CD1c-positive myeloid dendritic cell (primary cell): ENCODE measurements at regions not wholly inside any gene's neighbourhood (a gene's known extent, or its start where the extent isn't known, plus 50 kb on each side); places are given as distances from the start of the nearest gene placed in this dataset.

Source experiments
- DNase-seq: peaks from one replicate; pipeline ENCODE4 v3.0.0-alpha.2; 2016; ENCODE audit errors: extremely low spot score

DNA sequence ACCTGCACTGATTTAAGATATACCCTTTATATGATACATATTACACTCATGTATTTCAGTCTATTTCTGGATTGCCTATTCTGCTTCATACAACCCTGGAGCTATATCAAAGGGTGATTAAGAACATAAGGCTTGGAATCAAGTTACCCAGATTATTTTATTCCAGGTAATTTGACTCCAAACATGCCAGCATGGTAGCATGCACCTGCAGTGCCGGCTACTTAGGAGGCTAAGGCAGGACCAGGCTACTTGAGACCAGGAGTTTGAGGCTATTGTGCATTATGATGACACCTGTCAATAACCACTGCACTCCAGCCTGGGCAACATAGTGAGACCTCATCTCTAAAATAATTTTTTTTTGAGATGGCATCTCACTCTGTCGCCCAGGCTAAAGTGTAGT is 50.4 kb upstream of the NEO1 start:
- no peak for DNase-seq

- DNase-seq = no peak
Observed at GRCh38 chr15:73000293-73000692, 52.0 kb upstream of the NEO1 start.

GRCh38 chr15:72999586-72999985 is 52.7 kb upstream of the NEO1 start:
- no peak for DNase-seq

DNA sequence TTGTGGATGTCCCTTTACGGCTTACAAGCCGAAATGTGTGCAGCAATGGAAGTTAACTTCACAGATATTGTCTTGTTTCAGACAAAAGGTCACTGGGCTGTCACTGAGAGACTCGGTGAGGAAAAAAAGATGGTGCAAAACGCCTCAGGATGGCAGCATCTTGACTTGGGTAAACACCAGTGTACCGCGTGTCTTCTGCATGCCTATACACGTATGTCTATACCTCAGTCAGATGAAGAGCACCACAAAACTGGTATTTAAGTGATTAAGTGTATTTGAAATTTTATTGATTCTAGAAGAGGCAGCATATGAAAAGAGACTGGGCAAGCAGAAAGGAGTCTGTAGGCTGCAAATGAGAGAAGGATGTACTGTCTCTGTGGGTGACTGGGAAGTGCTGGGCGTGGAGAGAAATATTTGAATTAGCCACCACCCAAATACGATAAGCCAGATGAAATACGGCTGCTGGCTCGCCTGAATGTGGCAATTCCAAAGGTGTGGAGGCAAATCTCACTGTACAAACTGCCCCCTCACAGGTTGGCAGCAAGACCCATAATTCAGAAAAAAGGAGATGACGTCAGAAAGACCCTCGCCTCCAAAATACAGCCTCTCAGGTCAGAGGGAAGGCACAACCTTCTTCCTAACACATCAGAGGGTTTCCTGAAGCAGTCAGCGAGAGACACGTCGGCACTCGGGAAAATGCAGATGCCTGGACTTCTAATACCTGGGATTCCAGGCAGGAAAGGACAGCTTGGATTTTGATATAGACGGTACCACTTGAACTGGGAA is 53.4 kb upstream of the NEO1 start:
- DNase-seq = no peak

GRCh38 chr15:72998226-72998625 is 54.0 kb upstream of the NEO1 start:
- no peak for DNase-seq

DNA sequence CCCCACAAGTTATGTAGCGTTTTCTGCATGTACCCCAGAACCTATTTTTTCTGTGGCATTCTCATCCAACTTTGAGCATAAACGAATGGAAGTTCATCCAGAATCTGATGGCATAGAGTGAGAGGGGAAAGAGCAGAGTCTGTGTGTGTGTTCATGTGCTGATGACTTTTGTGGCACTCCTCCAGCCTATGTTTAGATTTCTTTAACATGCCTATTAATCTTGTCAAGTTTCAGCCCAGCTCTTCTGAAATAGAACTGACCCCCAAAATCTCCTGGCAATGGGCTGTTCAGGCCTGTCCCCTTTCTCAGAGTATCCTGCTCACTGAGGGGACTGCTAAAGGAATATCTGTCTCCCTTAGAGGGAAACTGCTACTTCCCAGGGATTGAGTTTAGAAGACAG is 56.4 kb upstream of the NEO1 start:
- DNase-seq = no peak

DNA sequence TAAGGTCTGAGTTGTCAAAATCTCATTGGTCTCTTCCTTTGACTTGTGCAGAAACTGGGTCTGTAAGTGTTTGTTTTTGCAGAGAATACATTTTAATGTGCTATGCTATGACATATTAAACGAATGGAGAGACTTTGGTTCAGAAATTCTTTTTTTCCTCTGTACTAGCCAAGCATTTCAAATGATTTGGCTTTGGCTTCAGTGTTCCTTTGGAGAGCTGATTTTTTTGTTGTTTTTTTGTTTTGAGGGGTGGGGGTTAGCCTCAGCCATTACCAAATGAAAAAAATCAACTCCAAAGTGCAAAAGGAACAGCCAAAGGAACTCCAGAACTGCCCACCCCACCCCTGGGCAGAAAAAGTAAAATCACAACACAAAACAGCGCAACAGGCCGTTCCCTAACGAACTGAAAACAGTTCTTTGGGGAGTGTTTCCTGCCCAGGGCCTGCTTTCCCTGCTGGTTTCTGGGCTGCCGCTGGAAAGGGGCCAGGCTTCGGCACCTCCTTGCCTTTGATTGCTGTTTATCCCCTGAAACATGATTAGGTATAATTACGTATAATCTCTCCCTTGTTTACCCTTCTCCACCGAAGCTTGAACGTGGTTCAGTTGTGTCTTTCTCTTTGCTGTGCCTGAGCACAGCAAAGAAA is 57.6 kb upstream of the NEO1 start:
- no peak for DNase-seq

- DNase-seq = no peak
Observed at GRCh38 chr15:72992841-72993252, 59.4 kb upstream of the NEO1 start.

DNA sequence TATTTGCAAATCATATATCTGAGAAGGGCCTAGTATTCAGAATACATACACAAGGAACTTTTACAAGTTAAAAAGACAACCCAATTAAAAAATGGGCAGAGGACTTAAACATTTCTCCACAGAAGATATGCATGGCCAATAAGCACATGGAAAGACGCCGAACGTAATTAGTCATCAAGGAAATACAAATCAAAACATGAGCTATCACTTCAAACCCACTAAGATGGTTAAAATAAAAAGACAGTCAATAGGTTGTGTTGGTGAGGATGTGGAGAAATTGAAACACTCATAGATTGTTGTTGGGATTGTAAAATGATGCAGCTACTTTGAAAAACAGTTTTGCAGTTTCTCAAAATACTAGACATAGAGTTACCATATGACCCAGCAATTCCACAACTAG is 61.2 kb upstream of the NEO1 start:
- no peak for DNase-seq

GRCh38 chr15:72983801-72984545 is 68.3 kb upstream of the NEO1 start:
- DNase-seq = no peak

DNA sequence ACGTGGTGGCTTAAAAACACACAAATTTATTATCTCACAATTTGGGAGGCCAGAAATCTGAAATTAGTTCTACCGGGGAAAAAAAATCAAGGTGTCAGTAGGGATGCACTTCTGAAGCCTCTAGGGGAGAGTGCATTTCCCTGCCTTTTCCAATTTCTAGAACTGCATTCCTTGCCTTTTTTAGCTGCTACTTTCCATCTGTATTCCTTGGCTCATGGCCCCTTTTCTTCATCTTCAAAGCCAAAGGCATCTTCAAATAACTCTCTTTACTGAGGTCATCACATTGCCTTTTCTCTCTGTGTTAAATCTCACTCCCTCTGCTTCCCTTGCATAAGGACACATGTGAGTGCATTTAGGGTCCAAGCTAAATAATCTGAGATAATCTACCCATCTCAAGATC is 69.5 kb upstream of the NEO1 start:
- no peak for DNase-seq

DNA sequence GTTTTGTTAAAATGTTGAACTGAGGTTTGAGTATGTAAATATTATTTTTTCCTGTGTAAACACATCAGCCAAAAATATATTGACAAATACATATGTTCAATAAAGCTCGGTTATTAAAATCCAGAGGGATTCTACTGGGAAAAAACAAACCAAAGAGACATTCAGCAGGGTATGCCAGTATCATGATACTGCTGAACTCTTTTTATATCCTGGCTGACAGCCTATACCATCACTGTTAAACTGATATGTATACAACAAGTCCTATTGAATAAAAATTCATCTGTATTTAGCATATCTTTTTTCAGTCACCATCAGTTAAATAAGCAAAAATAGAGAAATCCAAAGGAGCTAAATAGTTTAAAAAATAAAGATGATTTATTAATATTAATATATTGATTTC is 71.6 kb upstream of the NEO1 start:
- DNase-seq = no peak

DNA sequence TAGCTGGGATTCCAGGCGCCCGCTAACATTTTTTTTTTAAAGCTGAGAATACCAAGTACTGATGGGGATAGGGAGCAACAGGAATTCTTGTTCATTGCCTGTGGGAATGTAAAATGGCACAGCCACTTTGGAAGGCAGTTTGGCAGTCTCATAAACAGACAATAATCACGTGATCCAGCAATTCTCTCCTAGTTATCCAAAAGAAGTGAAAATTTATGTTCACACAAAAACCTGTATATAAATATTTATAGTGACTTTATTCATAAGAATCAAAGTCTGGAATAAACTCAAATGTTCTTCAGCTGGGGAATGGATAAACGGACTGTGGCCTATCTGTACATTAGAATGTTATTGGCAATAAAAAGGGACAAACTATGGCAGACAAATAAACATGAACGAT is 72.5 kb upstream of the NEO1 start:
- no peak for DNase-seq

DNA sequence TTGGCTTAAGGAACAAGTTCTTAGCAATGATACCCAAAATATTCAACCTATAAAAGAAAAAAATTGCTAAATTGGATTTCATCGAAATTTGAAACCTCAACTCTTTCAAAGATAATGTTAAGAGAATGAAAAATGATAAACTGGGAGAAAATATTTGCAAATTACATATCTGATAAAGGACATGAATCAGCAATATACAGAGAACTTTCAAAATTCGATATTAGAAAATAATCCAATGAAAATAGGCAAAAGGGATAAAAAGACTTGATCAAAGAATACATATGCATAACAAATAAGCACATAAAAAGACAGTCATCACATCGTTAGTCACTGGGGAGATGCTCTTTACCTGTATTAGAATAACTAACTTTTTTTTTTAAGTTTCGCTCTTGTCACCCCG is 73.0 kb upstream of the NEO1 start:
- no peak for DNase-seq

GRCh38 chr15:72978223-72978622 is 74.0 kb upstream of the NEO1 start:
- DNase-seq = no peak

DNA sequence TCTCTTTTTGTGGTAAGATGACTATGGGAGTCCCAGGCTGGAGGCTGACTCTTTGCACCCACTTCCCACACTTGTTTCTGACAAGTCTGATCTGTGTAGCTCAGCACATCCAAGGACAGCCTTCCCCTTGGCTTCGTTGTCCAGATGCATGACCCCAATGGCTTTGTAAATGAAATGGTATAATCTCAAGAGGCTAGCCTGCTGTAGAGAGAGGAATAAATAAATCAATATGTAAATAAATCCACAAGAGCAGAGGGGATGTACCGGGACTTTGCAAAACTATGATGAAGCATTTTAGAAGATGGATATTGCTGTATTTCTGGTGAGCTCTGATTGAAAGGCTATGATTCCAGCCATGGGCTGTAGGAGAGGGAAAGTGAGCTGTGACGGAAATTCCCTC is 79.9 kb upstream of the NEO1 start:
- no peak for DNase-seq

DNA sequence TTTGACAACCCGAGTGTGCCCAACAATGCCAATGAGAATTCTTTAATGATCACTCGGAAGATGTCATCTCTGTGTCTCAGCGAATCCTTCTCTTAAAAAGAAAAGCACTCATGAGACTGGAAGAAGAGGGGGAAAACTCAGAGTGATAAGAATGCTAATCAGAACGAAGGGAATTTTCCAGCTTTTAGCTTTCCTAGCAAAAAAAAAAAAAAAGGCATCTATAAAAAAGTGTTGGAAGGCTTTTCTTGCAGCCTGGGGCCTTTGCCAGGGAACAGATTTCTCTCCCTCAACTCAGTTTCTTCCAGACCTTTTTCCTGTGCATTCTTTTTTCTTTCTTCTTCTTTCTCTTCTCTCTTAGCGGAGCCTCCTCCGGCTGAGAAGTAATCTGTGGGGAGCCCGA is 80.5 kb upstream of the NEO1 start:
- no peak for DNase-seq

DNA sequence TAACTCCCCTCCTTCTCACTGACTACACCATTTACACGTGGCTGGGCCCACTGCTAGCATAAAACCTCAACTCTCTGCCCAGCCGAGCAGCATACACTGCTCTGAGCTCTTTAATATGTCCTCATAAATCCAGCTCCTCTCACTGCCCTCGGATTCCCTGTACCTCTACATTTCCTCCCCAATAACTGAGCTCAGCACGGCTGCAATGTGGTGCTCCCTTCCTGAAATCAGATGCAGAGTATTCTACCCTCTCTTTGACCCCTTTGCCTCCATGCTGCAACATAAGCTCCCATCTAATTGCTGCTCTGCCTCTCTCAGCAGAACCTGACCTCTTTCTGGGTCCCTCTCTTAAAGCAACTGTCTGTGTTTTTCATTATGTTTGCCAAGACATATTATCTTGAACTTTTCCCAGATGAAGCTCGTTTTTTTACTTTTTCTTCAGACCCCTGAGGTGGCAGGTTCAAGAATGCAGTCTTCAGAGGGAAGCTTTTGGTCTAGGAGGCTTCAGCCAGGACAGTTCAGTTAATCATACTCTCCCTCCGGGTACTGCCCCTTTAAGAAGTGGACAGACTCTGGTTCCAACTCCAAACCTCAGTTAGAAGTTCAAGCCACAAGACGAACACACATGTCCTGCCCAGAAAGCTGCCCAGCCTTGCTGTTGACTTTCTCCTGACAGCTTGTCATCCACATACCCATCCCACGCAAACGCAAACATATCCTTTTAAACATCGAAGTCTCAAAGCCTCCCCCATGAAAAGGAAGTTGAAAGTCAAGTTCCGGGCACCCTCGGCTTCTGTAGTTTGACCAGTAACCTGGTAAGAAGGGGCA is 81.1 kb upstream of the NEO1 start:
- DNase-seq = no peak

GRCh38 chr15:72968531-72968922 is 83.7 kb upstream of the NEO1 start:
- DNase-seq = no peak

DNA sequence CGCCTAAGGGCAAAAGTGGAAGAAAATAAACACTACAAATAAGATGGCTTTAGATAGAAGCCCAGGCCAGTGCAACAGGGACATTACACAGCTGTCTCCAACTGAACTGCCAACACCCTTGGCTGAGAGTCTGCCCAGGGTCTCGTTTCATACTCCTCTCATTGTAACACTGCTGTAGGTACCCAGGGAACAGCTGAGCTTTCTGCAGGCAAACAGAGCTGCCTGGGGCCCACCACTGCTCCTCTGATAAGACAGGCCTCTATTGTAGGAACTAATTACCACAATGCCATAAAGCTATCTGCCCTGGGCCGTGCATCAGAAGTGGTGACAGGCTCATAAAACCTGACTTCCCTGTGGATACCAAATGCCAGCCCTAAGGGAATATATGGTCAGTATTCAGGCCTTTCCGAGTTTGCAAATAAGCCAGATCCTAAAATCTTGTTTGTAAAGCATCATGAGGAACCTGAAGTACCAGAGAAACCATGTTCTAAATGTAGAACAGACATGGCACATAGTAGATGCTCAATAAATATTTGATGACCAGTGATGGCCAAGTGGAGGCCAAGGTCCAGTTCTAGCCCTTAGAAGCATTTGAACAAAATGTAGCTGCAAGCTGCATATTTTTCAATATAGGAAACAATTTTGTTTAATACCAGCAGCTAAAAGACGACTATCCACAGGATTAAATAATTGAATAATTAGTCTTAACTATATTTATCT is 84.3 kb upstream of the NEO1 start:
- no peak for DNase-seq

- no peak for DNase-seq
Observed at GRCh38 chr15:72967397-72967796, 84.9 kb upstream of the NEO1 start.
